Activated T-cell treated with anti-CD3 and anti-CD28 coated beads for 48 hours (primary cell): ENCODE measurements at regions not wholly inside any gene's neighbourhood (a gene's known extent, or its start where the extent isn't known, plus 50 kb on each side); places are given as distances from the start of the nearest gene placed in this dataset.

Source experiments
- DNase-seq: peaks from one replicate; pipeline ENCODE4 v3.0.0-alpha.2; 2020; ENCODE audit warnings: low read depth

- DNase-seq: no peak
Observed at GRCh38 chr1:189350983-189351616, 1126.6 kb downstream of the BRINP3 start.

DNA sequence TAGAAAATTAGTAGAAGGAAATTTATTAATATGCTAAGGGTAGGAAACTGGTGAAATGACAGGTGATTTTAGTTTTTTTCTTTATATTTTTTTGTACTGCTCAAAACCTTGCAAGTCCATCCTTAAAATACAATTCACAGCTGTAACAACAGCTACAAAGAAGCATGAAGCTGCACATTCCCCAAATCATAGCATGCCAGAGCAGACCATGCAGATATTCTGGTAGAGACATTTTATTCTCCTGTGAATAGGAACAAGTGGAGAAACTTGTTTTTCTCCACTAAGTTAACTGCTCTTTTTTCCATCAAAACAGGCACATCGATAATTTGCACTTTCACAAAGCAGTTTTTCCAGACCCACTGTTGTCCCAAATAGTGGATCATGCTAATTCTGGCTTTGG lies 1125.7 kb downstream of the BRINP3 start:
- no peak for DNase-seq

DNA sequence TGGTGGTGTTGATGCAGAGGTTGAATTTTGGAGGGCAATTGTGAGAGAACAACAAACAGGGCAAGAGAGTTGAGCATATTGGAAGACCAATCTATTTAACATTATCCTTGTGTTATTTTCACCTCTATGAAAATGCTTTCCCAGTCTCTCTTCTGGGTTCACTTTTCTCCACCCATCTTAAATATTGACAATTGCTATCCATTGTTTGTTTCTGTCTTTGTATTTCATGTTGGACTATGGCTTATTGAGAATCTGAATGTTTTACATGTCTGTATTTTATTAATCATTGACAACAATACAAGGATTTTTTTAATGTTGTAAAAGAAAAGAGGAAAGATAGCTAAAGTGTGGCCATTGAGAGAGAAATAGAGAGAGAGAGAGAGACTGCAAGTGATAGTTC lies 1121.5 kb downstream of the BRINP3 start:
- DNase-seq: no peak

GRCh38 chr1:189357317-189357716 lies 1120.3 kb downstream of the BRINP3 start:
- no peak for DNase-seq

- DNase-seq: no peak
Observed at GRCh38 chr1:189369612-189370011, 1108.1 kb downstream of the BRINP3 start.

DNA sequence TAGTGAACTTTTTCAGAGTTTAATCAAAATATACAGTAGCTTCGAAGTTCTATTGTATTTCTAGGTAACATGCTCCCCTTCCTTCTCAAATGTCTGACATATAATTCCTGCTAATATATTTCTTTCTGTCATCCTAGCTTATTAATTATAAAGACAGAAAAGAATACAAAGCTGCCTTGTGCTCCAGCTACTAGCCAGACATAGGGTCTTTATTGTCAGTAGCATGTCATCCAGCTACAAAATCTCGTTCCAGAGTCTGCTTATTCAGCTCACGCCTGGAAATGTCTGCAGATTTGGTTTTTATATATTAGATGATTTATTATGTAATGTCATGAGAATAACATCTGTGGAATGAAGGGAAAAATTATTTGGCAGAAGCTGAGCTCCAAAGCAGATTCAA lies 1102.8 kb downstream of the BRINP3 start:
- no peak for DNase-seq

- DNase-seq: no peak
Observed at GRCh38 chr1:189405419-189405818, 1072.2 kb downstream of the BRINP3 start.

- no peak for DNase-seq
Observed at GRCh38 chr1:189409774-189410173, 1067.9 kb downstream of the BRINP3 start.

DNA sequence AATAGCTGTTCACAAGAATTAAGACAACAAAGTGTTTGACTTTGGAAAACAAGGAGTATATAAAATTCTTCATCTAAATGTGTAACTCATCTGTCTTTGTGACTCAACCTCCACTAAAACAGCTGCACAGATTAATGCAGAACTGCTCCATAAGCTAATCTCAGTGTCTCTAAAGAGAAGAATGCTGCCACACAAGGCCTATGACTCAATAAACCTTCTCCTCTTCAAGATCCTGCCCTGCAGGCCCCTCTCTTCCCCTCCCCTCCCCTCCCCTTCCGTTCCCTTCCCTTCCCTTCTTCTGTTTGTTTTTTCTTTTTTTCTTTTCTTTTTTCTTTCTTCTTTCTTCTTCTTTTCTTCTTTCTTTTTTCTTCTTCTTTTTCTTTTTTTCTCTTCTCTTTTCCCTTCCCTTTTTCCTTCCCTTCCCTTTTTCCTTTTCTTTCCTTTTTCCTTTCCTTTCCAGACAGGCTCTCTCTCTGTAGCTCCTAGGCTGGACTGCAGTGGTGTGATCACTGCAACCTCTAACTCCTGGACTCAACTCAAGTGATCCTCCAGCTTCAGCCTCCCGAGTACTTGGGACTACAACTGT lies 1052.8 kb downstream of the BRINP3 start:
- DNase-seq: no peak

DNA sequence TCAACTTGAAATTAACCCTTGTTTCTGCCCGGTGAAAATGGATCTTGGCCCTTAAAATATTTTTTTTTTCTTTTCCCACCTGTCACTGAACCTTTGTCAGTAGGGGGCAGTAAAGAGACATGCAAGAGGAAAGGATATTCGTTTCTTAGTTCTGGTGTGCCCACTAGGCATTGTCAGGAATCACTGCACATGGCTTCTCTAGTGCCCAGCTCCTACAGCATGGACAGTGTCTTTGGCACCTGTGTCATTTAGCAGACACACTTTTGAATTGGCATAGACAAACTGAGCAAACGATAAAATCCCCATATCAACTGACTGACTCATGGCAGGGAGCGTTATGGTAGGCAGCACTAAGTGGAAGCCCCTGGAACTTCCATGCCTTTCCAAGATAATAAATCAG lies 1048.1 kb downstream of the BRINP3 start:
- no peak for DNase-seq

DNA sequence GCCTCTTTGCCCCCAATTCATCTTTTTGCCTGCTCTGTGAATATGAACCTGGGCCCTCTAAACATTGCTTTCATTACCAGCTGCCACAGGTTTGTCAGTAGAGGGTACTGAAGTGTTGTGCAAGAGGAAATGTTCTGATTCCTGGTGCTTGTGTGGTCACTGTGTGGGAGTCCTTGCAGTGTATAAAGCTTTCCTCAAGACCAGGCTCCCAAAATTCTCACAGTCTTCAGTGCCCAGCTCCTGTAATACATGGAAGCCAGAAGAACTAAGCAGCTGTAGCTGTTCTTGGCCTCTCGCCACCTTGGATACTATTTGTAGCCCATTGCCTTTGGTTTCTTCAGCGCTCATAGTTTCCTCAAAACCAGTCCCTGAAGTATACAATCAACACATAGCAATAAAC lies 1046.2 kb downstream of the BRINP3 start:
- no peak for DNase-seq

GRCh38 chr1:189432753-189433152 lies 1044.9 kb downstream of the BRINP3 start:
- no peak for DNase-seq

- no peak for DNase-seq
Observed at GRCh38 chr1:189434461-189434860, 1043.2 kb downstream of the BRINP3 start.

- DNase-seq: no peak
Observed at GRCh38 chr1:189435398-189435797, 1042.3 kb downstream of the BRINP3 start.

GRCh38 chr1:189438808-189439207 lies 1038.9 kb downstream of the BRINP3 start:
- DNase-seq: no peak

DNA sequence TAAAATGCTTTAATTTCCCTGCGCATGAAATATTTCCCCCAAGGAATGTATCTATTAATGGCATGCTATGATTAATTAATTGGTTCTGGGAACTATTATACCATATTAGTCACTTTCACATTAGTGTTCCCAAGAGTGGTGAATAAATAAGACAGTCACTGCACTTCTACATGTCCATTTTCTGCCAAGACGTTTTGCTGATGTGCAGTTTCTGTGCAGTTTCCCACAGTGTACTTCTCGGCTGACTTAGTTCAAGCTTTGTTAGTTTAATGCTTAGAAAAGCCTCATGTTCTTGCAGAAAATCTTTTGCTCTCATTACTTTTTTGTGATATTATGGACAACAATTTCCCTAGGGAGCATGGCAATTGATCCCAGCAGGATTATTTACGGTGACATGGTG lies 1014.5 kb downstream of the BRINP3 start:
- no peak for DNase-seq

- no peak for DNase-seq
Observed at GRCh38 chr1:189496768-189497167, 980.9 kb downstream of the BRINP3 start.

DNA sequence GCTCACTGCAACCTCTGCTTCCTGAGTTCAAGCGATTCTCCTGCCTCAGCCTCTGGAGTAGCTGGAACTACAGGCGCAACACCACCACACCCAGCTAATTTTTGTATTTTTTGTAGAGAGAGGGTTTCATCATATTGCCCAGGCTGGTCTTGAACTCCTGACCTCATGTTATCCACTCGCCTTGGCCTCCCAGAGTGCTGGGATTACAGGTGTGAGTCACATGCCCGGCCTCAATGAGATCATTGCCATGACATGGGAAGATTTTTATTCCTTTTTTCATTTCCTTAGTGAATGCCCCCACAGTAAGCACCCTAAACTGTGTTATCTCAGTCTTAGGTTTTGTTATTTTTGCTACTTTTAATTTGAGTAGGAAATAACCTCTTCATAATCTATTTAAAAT lies 977.9 kb downstream of the BRINP3 start:
- DNase-seq: no peak

DNA sequence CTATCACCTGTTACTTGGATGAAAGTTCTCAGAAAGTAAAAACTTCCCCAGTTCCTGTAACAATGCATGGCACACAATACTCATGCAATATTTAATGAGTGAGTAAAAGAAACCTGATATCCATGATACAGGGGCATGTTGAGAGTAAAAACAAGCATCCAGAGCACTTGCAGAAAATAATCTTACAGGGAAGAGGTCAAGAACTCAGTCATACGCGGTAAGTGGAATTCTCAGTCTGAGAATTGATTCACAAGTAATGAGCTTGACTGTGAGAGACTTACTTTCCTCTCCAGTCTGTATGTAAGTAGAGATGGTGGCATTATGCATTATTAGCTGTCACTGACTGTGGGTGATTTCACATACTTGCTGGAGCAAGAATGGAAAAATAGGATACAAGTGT lies 976.9 kb downstream of the BRINP3 start:
- no peak for DNase-seq

DNA sequence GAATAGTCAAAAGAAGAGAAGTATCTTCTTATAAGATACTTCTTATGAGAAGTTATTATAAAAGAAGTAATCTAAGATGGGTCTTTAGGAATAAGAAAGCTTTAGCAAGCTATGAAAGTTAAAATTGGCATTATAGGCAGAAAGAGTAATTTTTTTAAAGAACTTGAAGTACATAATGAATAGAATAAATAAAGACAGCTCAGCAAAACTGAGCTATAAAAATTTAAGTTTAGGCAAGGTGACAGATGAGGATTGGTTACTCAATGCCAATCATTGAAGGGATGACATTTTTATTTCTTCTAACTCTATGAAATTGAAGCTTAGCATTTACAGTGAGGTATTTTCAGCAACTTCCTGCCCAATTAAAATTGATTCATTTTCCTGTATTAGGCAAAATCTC lies 966.8 kb downstream of the BRINP3 start:
- DNase-seq: no peak

DNA sequence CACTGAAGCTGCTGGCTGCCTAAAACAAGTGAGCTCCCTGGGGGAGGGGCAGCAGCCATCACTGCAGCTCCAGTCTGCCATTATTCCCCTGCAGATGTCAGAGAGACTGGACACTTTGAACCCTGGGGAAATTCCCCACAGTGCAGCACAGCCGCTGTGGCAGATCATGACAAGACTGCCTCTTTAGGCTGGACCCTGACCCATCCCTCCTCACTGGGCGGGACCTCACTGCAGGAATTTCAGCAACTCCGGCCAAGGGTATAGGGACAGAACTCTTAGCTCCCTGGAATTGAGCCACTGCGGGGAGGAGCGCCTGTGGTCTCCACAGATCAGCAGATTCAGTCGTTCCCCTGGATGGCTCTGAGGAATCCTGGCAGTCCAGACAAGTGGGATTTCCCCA lies 964.6 kb downstream of the BRINP3 start:
- no peak for DNase-seq

DNA sequence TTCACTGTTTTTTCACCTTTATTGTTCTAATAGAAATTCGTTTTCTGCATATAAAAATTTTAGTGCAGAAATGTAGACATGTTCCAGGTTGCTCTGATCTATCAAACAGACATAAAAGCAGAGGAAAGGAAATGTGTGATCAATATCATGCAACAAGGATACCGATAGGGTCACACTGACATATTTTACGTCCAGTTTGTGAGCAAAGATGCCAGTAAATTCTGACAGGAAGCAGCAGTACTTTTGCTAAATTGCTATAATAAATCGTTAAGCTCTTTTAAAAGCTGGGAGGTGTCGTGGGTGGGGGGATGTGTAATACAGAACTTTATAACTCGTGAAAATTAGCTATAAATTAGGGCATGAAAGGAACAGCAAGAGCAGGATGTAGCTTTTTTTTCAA lies 955.2 kb downstream of the BRINP3 start:
- DNase-seq: no peak

GRCh38 chr1:189524501-189524900 lies 953.2 kb downstream of the BRINP3 start:
- DNase-seq: no peak

DNA sequence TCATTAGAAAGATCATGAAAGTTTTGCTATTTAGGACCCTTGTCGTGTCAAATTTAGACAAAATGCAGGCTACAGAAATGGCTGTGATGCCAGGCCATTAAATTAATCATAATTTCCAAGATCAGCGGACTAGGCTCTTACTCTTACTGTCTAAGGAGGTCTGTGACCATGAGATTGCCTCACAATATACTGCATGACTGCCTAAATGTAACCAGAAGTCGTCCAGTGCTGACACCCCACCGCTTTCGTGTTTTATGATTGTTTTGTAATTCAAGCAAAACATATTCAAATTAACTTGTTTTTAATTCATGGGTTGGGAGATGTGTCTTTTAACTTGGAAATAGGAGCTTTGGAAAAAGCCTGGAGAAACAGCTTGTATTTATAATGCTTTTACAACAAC lies 947.5 kb downstream of the BRINP3 start:
- no peak for DNase-seq
